HEK293T (cell line): ENCODE measurements at regions not wholly inside any gene's neighbourhood (a gene's known extent, or its start where the extent isn't known, plus 50 kb on each side); places are given as distances from the start of the nearest gene placed in this dataset.

Experiments
- ARNT ChIP-seq: fragments of 450-650 bp; IDR thresholded peaks from 2 replicates; pipeline ENCODE4 v1.6.1; 2017; ENCODE audit warnings: mild to moderate bottlenecking
- BHLHE40 ChIP-seq: fragments of 450-650 bp; IDR thresholded peaks from 2 replicates; pipeline ENCODE4 v1.6.1; 2016; ENCODE audit warnings: mild to moderate bottlenecking, moderate library complexity, borderline replicate concordance
- CTBP1 ChIP-seq: fragments of 450-650 bp; IDR thresholded peaks from 2 replicates; pipeline ENCODE4 v1.6.1; 2016; ENCODE audit warnings: borderline replicate concordance
- ELF4 ChIP-seq: fragments of 450-650 bp; IDR thresholded peaks from 2 replicates; pipeline ENCODE4 v1.6.1; 2017; ENCODE audit warnings: antibody characterized with exemption
- FOXA1 ChIP-seq: fragments of 450-650 bp; IDR thresholded peaks from 2 replicates; pipeline ENCODE4 v1.6.1; 2016; ENCODE audit warnings: mild to moderate bottlenecking
- FOXK2 ChIP-seq: fragments of 450-650 bp; IDR thresholded peaks from 2 replicates; pipeline ENCODE4 v1.6.1; 2016; ENCODE audit warnings: mild to moderate bottlenecking
- FOXM1 ChIP-seq: fragments of 450-650 bp; IDR thresholded peaks from 2 replicates; pipeline ENCODE4 v1.6.1; 2017; ENCODE audit warnings: mild to moderate bottlenecking, borderline replicate concordance
- HDGF ChIP-seq: fragments of 450-650 bp; IDR thresholded peaks from 2 replicates; pipeline ENCODE4 v1.6.1; 2017; ENCODE audit warnings: antibody characterized with exemption, borderline replicate concordance
- L3MBTL2 ChIP-seq: fragments of 450-650 bp; conservative IDR thresholded peaks from 2 replicates; pipeline ENCODE4 v1.6.1; 2016; ENCODE audit warnings: mild to moderate bottlenecking
- LEF1 ChIP-seq: fragments of 450-650 bp; IDR thresholded peaks from 2 replicates; pipeline ENCODE4 v1.6.1; 2017; ENCODE audit warnings: mild to moderate bottlenecking, borderline replicate concordance
- NFRKB ChIP-seq: fragments of 450-650 bp; IDR thresholded peaks from 2 replicates; pipeline ENCODE4 v1.6.1; 2016; ENCODE audit warnings: mild to moderate bottlenecking, moderate library complexity
- SP1 ChIP-seq: fragments of 450-650 bp; IDR thresholded peaks from 2 replicates; pipeline ENCODE4 v1.6.1; 2017
- SUZ12 ChIP-seq: fragments of 450-650 bp; IDR thresholded peaks from 2 replicates; pipeline ENCODE4 v1.6.1; 2016; ENCODE audit warnings: mild to moderate bottlenecking
- ZNF384 ChIP-seq: fragments of 450-650 bp; IDR thresholded peaks from 2 replicates; pipeline ENCODE4 v1.6.1; 2016

DNA sequence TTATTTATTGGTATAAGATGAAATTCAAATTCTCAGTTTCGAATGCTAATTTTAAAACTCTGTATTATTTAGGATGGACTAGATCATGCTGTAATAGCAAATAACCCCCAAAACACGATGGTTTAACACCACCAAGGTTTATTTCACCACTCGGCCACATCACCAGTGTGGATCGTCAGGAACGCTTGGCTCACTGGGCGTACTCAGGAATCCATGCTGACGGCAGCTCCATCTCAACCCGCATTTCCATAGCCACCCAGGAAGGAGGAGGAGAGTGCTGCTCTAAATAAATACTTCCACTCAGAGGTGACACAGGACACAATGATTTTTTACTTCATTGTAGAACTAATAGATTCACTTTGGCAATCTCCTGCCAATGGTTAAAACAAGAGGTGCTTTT, 347.4 kb downstream of the SH3GL2 start:
- TF ChIP-seq SUZ12 (no peak), ELF4 (no peak), ARNT (no peak), NFRKB (no peak), FOXK2 (no peak), LEF1 (no peak), BHLHE40 (no peak), L3MBTL2 (no peak), HDGF (no peak), FOXM1 (no peak), SP1 (no peak), CTBP1 (no peak), ZNF384 (no peak), FOXA1 (no peak)
